Left lung (tissue), 4 donors: ENCODE measurements at regions not wholly inside any gene's neighbourhood (a gene's known extent, or its start where the extent isn't known, plus 50 kb on each side); places are given as distances from the start of the nearest gene placed in this dataset.

Experiments
- ATAC-seq: fragments of 200-7000 bp; cut with Tn5 transposase; one replicate; pipeline ENCODE4 v1.9.1; 2020; ENCODE audit warnings: moderate library complexity
- DNase-seq, 4 donors: peaks; one replicate each; pipeline ENCODE4 v3.0.0-alpha.2; 2013 to 2020
- H3K27ac ChIP-seq, 2 donors: fragments of 200-600 bp; sonication (generic) in 1 of 2; one replicate each; pipeline versions ENCODE4 v1.5.0 to v1.8.0; 2020 to 2021
- H3K27me3 ChIP-seq, 2 donors: fragments of 200-600 bp; sonication (generic) in 1 of 2; one replicate each; pipeline versions ENCODE4 v1.5.0 to v1.8.0; 2020 to 2021
- H3K36me3 ChIP-seq, 2 donors: fragments of 200-600 bp; sonication (generic) in 1 of 2; one replicate each; pipeline versions ENCODE4 v1.5.0 to v1.8.0; 2020 to 2021
- H3K4me1 ChIP-seq, 2 donors: fragments of 200-600 bp; one replicate each; pipeline ENCODE4 v1.8.0; 2021
- H3K4me3 ChIP-seq, 2 donors: fragments of 200-600 bp; sonication (generic) in 1 of 2; one replicate each; pipeline versions ENCODE4 v1.5.0 to v1.8.0; 2020 to 2021; ENCODE audit warnings: mild to moderate bottlenecking in 1 of 2
- H3K9me3 ChIP-seq, 2 donors: fragments of 200-600 bp; sonication (generic) in 1 of 2; one replicate each; pipeline versions ENCODE4 v1.5.0 to v1.8.0; 2020 to 2021
- CTCF ChIP-seq, 2 donors: fragments of 200-600 bp; sonication (generic) in 1 of 2; IDR thresholded peaks; one replicate each; pipeline versions ENCODE4 v1.5.0 to v1.8.0; 2021; ENCODE audit warnings: antibody characterized with exemption in 2 of 2
- intact Hi-C, 2 donors: fragments of 100-400 bp; cut with DNase I; formaldehyde crosslinking; loops; one replicate each; pipeline versions ENCODE4 v1.11.2 to v1.14.2; 2022
- donor health status: DM: no; HTN: yes; CAD: no.
- donor health status: DM: no; HTN: no; CAD: no.

- DNase-seq, result no peak
- TF ChIP-seq CTCF (IDR thresholded peaks at IDR 0.05), result no peak
- Histone ChIP-seq H3K9me3 (peaks cover 0 to under 1% of the 10 kb centered on the region in 2 donors), H3K27ac (peak overlapping the region in 1 of 2 donors; percentile 2), H3K4me1 (peaks cover 0 to 13% of the 10 kb centered on the region in 2 donors), H3K27me3 (no peaks in the 10 kb centered on the region), H3K4me3 (no peak overlapping the region), H3K36me3 (no peaks in the 10 kb centered on the region)
- intact Hi-C loops, result no loop called here
- ATAC-seq, result peak; percentile 50
Observed at GRCh38 chr1:81682490-81682889, 118.2 kb upstream of the ADGRL2 start.

GRCh38 chr1:81681601-81682266, 119.0 kb upstream of the ADGRL2 start:
- Histone ChIP-seq H3K27me3 (no peaks in the 10 kb centered on the region), H3K4me1 (peaks cover 0 to 13% of the 10 kb centered on the region in 2 donors), H3K9me3 (no peaks in the 10 kb centered on the region), H3K4me3 (no peak overlapping the region), H3K36me3 (no peaks in the 10 kb centered on the region), H3K27ac (peak overlapping the region in 1 of 2 donors; percentile 2)
- intact Hi-C loops, result no loop called here
- DNase-seq (no peak), ATAC-seq (peak; percentile 84)
- TF ChIP-seq CTCF (IDR thresholded peaks at IDR 0.05), result no peak

GRCh38 chr1:81681114-81681513, 119.6 kb upstream of the ADGRL2 start:
- DNase-seq, result no peak
- H3K27ac ChIP-seq, result no peak overlapping the region

GRCh38 chr1:81679942-81680341, 120.8 kb upstream of the ADGRL2 start:
- no peaks in the 10 kb centered on the region for H3K36me3 ChIP-seq
- DNase-seq, result peak in 1 of 4 donors; percentile 64
- peak; percentile 70 for ATAC-seq
- intact Hi-C loops, result no loop called here
- TF ChIP-seq CTCF (IDR thresholded peaks at IDR 0.05), result no peak
- H3K27ac ChIP-seq, result no peak overlapping the region
- peaks cover 0 to 13% of the 10 kb centered on the region in 2 donors for H3K4me1 ChIP-seq
- no peaks in the 10 kb centered on the region for H3K9me3 ChIP-seq
- H3K27me3 ChIP-seq, result no peaks in the 10 kb centered on the region
- no peak overlapping the region for H3K4me3 ChIP-seq

More at GRCh38 chr1:81681114-81681513, 119.6 kb upstream of the ADGRL2 start:
- H3K9me3 ChIP-seq, result no peaks in the 10 kb centered on the region
- no peak for TF ChIP-seq CTCF (IDR thresholded peaks at IDR 0.05)
- H3K36me3 ChIP-seq, result no peaks in the 10 kb centered on the region
- H3K27me3 ChIP-seq, result no peaks in the 10 kb centered on the region
- no peak for ATAC-seq
- H3K4me3 ChIP-seq, result no peak overlapping the region
- intact Hi-C loops, result no loop called here
- peaks cover 0 to 13% of the 10 kb centered on the region in 2 donors for H3K4me1 ChIP-seq

GRCh38 chr1:81678779-81679178, 122.0 kb upstream of the ADGRL2 start:
- peaks cover 0 to 13% of the 10 kb centered on the region in 2 donors for H3K4me1 ChIP-seq
- H3K36me3 ChIP-seq, result no peaks in the 10 kb centered on the region
- no peak overlapping the region for H3K27ac ChIP-seq
- TF ChIP-seq CTCF (IDR thresholded peaks at IDR 0.05), result no peak
- no peaks in the 10 kb centered on the region for H3K27me3 ChIP-seq
- ATAC-seq (no peak), DNase-seq (no peak)
- intact Hi-C loops, result no loop called here
- H3K4me3 ChIP-seq, result no peak overlapping the region
- no peaks in the 10 kb centered on the region for H3K9me3 ChIP-seq
